ENCODE measurements at regions not wholly inside any gene's neighbourhood (a gene's known extent, or its start where the extent isn't known, plus 50 kb on each side); places are given as distances from the start of the nearest gene placed in this dataset.
"Not testable (repeated sequence)": the region's sequence is repeated elsewhere in the genome, so short reads cannot be mapped to it uniquely, and the experiment has no call there.

- not testable (repeated sequence) for DNase-seq; H3K27ac ChIP-seq (ENCODE audit: insufficient read depth, low read length, poor library complexity, severe bottlenecking); H3K9me3 ChIP-seq (ENCODE audit: control insufficient read depth, low read length); H3K27me3 ChIP-seq (replicated peaks; ENCODE audit: control insufficient read depth, insufficient read depth, low read length, poor library complexity, severe bottlenecking); H3K36me3 ChIP-seq (ENCODE audit: control insufficient read depth, insufficient read depth, low read length); H3K4me1 ChIP-seq (ENCODE audit: control insufficient read depth, insufficient read depth, low read length, poor library complexity, severe bottlenecking); H3K4me3 ChIP-seq (ENCODE audit: insufficient read depth, low read depth, low read length, poor library complexity, severe bottlenecking)
These were observed 562.6 kb upstream of the TPTE start for GRCh38 chr21:9958791-9959190.

DNA sequence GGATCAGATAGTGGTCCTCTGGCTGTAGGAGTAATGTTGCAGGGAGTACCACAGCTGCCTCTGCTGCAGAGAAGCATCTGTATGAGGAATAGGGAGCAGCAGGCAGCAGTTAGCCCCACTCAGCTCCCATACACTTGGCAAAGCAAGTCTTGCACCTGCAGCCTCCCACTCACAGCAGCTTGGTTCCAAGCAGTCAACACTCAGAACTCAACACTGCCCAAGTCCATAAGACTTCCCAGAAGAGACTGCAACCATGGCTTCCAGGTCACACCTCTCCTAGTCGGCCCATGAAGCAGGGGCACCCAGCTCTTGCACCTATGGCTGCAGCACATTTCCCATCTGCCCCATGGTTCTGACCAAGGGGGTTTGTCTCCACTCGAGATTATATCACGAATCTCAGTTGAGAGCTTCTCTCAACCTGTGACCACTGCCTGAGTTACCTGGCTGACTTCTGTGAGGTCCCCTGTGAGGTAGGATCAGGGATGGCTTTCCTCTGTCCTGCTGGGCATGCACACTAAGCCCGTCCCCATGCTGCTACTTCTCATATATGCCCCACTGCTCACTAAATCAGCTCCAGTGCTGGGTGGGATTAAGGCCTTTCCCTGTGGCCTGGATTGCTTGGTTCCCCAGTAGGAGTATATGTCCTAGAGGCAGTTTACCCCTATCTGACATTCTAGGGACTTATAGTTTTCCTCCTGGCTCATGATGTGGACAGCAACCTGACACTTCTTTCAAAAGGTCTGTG, 562.0 kb upstream of the TPTE start:
- not testable (repeated sequence) for H3K4me3 ChIP-seq (ENCODE audit: insufficient read depth, low read depth, low read length, poor library complexity, severe bottlenecking); H3K9me3 ChIP-seq (ENCODE audit: control insufficient read depth, low read length); H3K27ac ChIP-seq (ENCODE audit: insufficient read depth, low read length, poor library complexity, severe bottlenecking); H3K4me1 ChIP-seq (ENCODE audit: control insufficient read depth, insufficient read depth, low read length, poor library complexity, severe bottlenecking); H3K27me3 ChIP-seq (replicated peaks; ENCODE audit: control insufficient read depth, insufficient read depth, low read length, poor library complexity, severe bottlenecking); H3K36me3 ChIP-seq (ENCODE audit: control insufficient read depth, insufficient read depth, low read length); DNase-seq

DNA sequence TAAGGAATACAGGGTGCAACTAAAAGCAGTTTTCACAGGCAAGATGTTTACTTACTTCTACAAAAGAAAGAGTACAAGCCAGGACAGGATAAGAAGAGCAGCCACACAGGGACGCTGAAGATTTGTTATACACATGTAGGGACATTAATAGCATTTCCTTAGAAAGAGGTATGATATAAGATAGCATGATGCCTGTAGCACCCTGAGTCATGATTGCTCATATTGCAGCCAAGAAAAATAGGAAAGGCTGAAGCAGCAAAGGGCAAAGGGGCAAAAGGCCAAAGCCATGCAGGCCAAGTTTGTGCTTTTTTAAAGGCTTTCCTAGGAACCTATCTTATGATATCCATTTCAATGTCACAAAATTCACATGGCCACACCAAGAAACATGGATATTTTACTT, 552.0 kb upstream of the TPTE start:
- H3K27ac ChIP-seq (ENCODE audit: insufficient read depth, low read length, poor library complexity, severe bottlenecking); H3K4me3 ChIP-seq (ENCODE audit: insufficient read depth, low read depth, low read length, poor library complexity, severe bottlenecking); DNase-seq; H3K4me1 ChIP-seq (ENCODE audit: control insufficient read depth, insufficient read depth, low read length, poor library complexity, severe bottlenecking); H3K27me3 ChIP-seq (replicated peaks; ENCODE audit: control insufficient read depth, insufficient read depth, low read length, poor library complexity, severe bottlenecking); H3K36me3 ChIP-seq (ENCODE audit: control insufficient read depth, insufficient read depth, low read length); H3K9me3 ChIP-seq (ENCODE audit: control insufficient read depth, low read length): not testable (repeated sequence)

- not testable (repeated sequence) for H3K4me3 ChIP-seq (ENCODE audit: insufficient read depth, low read depth, low read length, poor library complexity, severe bottlenecking); H3K27ac ChIP-seq (ENCODE audit: insufficient read depth, low read length, poor library complexity, severe bottlenecking); DNase-seq; H3K36me3 ChIP-seq (ENCODE audit: control insufficient read depth, insufficient read depth, low read length); H3K4me1 ChIP-seq (ENCODE audit: control insufficient read depth, insufficient read depth, low read length, poor library complexity, severe bottlenecking); H3K27me3 ChIP-seq (replicated peaks; ENCODE audit: control insufficient read depth, insufficient read depth, low read length, poor library complexity, severe bottlenecking); H3K9me3 ChIP-seq (ENCODE audit: control insufficient read depth, low read length)
These were observed 549.4 kb upstream of the TPTE start for GRCh38 chr21:9972018-9972417.

DNA sequence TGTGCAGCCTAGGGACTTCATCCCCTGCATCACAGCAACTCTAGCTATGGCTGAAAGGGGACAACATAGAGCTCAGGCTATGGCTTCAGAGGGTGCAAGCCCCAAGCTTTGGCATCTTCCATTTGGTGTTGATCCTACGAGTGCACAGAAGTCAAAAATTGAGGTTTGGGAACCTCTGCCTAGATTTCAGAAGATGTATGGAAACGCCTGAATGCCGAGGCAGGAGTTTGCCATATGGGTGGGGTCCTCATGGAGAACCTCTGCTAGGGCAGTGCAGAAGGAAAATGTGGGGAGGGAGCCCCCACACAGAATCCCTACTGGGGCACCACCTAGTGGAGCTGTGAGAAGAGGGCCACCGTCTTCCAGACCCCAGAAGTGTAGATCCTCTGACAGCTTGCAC, 543.0 kb upstream of the TPTE start:
- H3K36me3 ChIP-seq (ENCODE audit: control insufficient read depth, insufficient read depth, low read length); H3K4me1 ChIP-seq (ENCODE audit: control insufficient read depth, insufficient read depth, low read length, poor library complexity, severe bottlenecking); H3K27ac ChIP-seq (ENCODE audit: insufficient read depth, low read length, poor library complexity, severe bottlenecking); H3K27me3 ChIP-seq (replicated peaks; ENCODE audit: control insufficient read depth, insufficient read depth, low read length, poor library complexity, severe bottlenecking); DNase-seq; H3K4me3 ChIP-seq (ENCODE audit: insufficient read depth, low read depth, low read length, poor library complexity, severe bottlenecking); H3K9me3 ChIP-seq (ENCODE audit: control insufficient read depth, low read length): not testable (repeated sequence)

GRCh38 chr21:9997507-9997906, 523.9 kb upstream of the TPTE start:
- not testable (repeated sequence) for H3K36me3 ChIP-seq (ENCODE audit: control insufficient read depth, insufficient read depth, low read length); H3K9me3 ChIP-seq (ENCODE audit: control insufficient read depth, low read length)

GRCh38 chr21:10002762-10003313, 518.5 kb upstream of the TPTE start:
- H3K36me3 ChIP-seq (ENCODE audit: control insufficient read depth, insufficient read depth, low read length); H3K4me3 ChIP-seq (ENCODE audit: insufficient read depth, low read depth, low read length, poor library complexity, severe bottlenecking); H3K27ac ChIP-seq (ENCODE audit: insufficient read depth, low read length, poor library complexity, severe bottlenecking); H3K9me3 ChIP-seq (ENCODE audit: control insufficient read depth, low read length); H3K27me3 ChIP-seq (replicated peaks; ENCODE audit: control insufficient read depth, insufficient read depth, low read length, poor library complexity, severe bottlenecking); H3K4me1 ChIP-seq (ENCODE audit: control insufficient read depth, insufficient read depth, low read length, poor library complexity, severe bottlenecking); DNase-seq: not testable (repeated sequence)

More at GRCh38 chr21:9997507-9997906, 523.9 kb upstream of the TPTE start:
- DNase-seq; H3K4me1 ChIP-seq (ENCODE audit: control insufficient read depth, insufficient read depth, low read length, poor library complexity, severe bottlenecking); H3K27me3 ChIP-seq (replicated peaks; ENCODE audit: control insufficient read depth, insufficient read depth, low read length, poor library complexity, severe bottlenecking); H3K4me3 ChIP-seq (ENCODE audit: insufficient read depth, low read depth, low read length, poor library complexity, severe bottlenecking); H3K27ac ChIP-seq (ENCODE audit: insufficient read depth, low read length, poor library complexity, severe bottlenecking): not testable (repeated sequence)

GRCh38 chr21:10005791-10006190, 515.6 kb upstream of the TPTE start:
- not testable (repeated sequence) for H3K4me3 ChIP-seq (ENCODE audit: insufficient read depth, low read depth, low read length, poor library complexity, severe bottlenecking); H3K4me1 ChIP-seq (ENCODE audit: control insufficient read depth, insufficient read depth, low read length, poor library complexity, severe bottlenecking); DNase-seq; H3K9me3 ChIP-seq (ENCODE audit: control insufficient read depth, low read length); H3K36me3 ChIP-seq (ENCODE audit: control insufficient read depth, insufficient read depth, low read length); H3K27me3 ChIP-seq (replicated peaks; ENCODE audit: control insufficient read depth, insufficient read depth, low read length, poor library complexity, severe bottlenecking); H3K27ac ChIP-seq (ENCODE audit: insufficient read depth, low read length, poor library complexity, severe bottlenecking)

- H3K9me3 ChIP-seq (ENCODE audit: control insufficient read depth, low read length); H3K4me3 ChIP-seq (ENCODE audit: insufficient read depth, low read depth, low read length, poor library complexity, severe bottlenecking); H3K36me3 ChIP-seq (ENCODE audit: control insufficient read depth, insufficient read depth, low read length); H3K4me1 ChIP-seq (ENCODE audit: control insufficient read depth, insufficient read depth, low read length, poor library complexity, severe bottlenecking); H3K27me3 ChIP-seq (replicated peaks; ENCODE audit: control insufficient read depth, insufficient read depth, low read length, poor library complexity, severe bottlenecking); H3K27ac ChIP-seq (ENCODE audit: insufficient read depth, low read length, poor library complexity, severe bottlenecking); DNase-seq: not testable (repeated sequence)
These were observed 504.4 kb upstream of the TPTE start for GRCh38 chr21:10016991-10017390.

DNA sequence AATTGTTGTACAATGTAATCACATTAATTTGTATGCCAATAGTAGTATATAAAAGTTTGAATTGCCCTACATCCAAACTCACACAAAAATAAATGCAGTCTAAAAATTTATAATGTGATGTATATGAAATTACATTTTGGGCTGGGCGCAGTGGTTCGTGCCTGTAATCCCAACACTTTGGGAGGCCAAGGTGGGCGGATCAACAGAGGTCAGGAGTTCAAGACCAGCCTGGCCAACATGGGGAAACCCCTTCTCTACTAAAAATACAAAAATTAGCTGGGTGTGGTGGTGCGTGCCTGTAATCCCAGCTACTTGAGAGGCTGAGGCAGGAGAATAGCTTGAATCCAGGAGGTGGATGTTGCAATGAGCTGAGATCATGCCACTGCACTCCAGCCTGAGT, 503.6 kb upstream of the TPTE start:
- H3K4me1 ChIP-seq (ENCODE audit: control insufficient read depth, insufficient read depth, low read length, poor library complexity, severe bottlenecking); H3K4me3 ChIP-seq (ENCODE audit: insufficient read depth, low read depth, low read length, poor library complexity, severe bottlenecking); H3K36me3 ChIP-seq (ENCODE audit: control insufficient read depth, insufficient read depth, low read length); DNase-seq; H3K9me3 ChIP-seq (ENCODE audit: control insufficient read depth, low read length); H3K27me3 ChIP-seq (replicated peaks; ENCODE audit: control insufficient read depth, insufficient read depth, low read length, poor library complexity, severe bottlenecking); H3K27ac ChIP-seq (ENCODE audit: insufficient read depth, low read length, poor library complexity, severe bottlenecking): not testable (repeated sequence)

Data from effector memory CD4-positive, alpha-beta T cell (primary cell).